ENCODE measurements at regions not wholly inside any gene's neighbourhood (a gene's known extent, or its start where the extent isn't known, plus 50 kb on each side); places are given as distances from the start of the nearest gene placed in this dataset.

DNA sequence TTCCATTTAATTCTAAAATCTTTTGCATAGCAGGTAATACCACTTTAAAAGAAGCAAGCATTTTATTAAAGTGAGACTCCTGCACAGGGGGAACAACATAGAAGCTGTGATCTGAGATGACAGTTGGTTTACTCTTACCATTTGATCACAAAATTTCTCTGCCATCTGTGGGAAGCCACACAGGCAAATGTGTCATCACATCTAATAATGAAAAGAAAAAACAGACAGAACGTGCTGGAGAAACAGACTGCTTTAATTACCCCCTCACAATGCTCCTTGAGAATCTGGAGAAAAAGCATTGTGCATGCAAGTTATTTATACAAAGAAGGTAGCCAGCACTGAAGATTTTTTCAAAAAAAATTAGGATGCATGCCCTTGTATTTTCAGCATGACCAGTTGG is 165.2 kb upstream of the PTER start:
- Mint-ChIP-seq H3K4me3 (no peak overlapping the region), H3K9me3 (peaks cover 1 to 17% (median 5%) of the 10 kb centered on the region in 7 donors), H3K27me3 (ENCODE audit: low read depth in 3 of 3) (no peaks in the 10 kb centered on the region), H3K4me1 (no peaks in the 10 kb centered on the region), H3K36me3 (no peaks in the 10 kb centered on the region), H3K27ac (no peak overlapping the region)
- no peak overlapping the region for H2AFZ ChIP-seq (ENCODE audit: insufficient read depth, low read depth, low read length, poor library complexity, severe bottlenecking)
- H4K20me1 ChIP-seq (ENCODE audit: insufficient read depth, low read length), result no peaks in the 10 kb centered on the region
- no CpG with 5 or more reads among the region's 1 CpG for WGBS (ENCODE audit: insufficient coverage)
- no peaks in the 10 kb centered on the region for H3K27me3 ChIP-seq (ENCODE audit: control insufficient read depth in 2 of 2, insufficient read depth in 2 of 2, low read length in 2 of 2)
- DNase-seq, result no peak
- no peak overlapping the region for H3K27ac ChIP-seq (ENCODE audit: low read depth in 1 of 2, low read length in 2 of 2)
- H3K4me2 ChIP-seq (replicated peaks; ENCODE audit: extremely low read depth, low read length, poor library complexity, severe bottlenecking), result no peak overlapping the region
- no peak overlapping the region for H3K9ac ChIP-seq (ENCODE audit: insufficient read depth, low read length, poor library complexity, severe bottlenecking)
- TF ChIP-seq, protein P1, sequence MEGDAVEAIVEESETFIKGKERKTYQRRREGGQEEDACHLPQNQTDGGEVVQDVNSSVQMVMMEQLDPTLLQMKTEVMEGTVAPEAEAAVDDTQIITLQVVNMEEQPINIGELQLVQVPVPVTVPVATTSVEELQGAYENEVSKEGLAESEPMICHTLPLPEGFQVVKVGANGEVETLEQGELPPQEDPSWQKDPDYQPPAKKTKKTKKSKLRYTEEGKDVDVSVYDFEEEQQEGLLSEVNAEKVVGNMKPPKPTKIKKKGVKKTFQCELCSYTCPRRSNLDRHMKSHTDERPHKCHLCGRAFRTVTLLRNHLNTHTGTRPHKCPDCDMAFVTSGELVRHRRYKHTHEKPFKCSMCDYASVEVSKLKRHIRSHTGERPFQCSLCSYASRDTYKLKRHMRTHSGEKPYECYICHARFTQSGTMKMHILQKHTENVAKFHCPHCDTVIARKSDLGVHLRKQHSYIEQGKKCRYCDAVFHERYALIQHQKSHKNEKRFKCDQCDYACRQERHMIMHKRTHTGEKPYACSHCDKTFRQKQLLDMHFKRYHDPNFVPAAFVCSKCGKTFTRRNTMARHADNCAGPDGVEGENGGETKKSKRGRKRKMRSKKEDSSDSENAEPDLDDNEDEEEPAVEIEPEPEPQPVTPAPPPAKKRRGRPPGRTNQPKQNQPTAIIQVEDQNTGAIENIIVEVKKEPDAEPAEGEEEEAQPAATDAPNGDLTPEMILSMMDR (IDR thresholded peaks at IDR 0.05), result no peak
- H3K79me2 ChIP-seq (ENCODE audit: insufficient read depth, low read length), result no peaks in the 10 kb centered on the region
- no peaks in the 10 kb centered on the region for H3K36me3 ChIP-seq (replicated peaks in 1 of 2; ENCODE audit: control insufficient read depth in 1 of 2, insufficient read depth in 2 of 2, low read length in 2 of 2)
- intact Hi-C loops (cut with micrococcal nuclease), result no loop called here
- peaks cover 0 to 4% of the 10 kb centered on the region in 2 donors for H3K9me3 ChIP-seq (replicated peaks in 1 of 2; ENCODE audit: control insufficient read depth in 1 of 2, insufficient read depth in 1 of 2, low read length in 2 of 2)
- no peak overlapping the region for H3K4me3 ChIP-seq (replicated peaks in 1 of 3; ENCODE audit: low read depth in 2 of 3, low read length in 3 of 3)
- H3K4me1 ChIP-seq (ENCODE audit: control insufficient read depth in 1 of 2, insufficient read depth in 2 of 2, low read length in 2 of 2), result no peaks in the 10 kb centered on the region

DNA sequence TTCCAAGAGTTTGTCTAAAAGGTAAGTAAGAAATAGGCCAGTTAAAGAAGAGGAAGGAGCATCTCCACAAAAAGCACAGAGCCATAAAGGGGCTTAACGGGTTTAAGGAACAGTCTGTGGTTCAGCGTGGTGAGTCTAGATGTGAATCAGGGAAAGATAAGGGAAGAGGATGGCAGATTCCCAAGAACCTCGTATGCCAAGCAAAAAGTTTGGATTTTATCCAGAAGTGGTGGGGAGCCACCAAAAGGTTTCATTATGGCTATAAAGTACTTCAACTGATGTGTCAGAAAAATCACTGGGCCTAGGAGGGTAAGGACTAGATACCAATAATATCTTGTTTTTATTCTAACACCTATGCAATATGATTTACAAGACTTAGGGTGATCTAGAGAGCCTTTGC is 161.9 kb upstream of the PTER start:
- H3K27me3 ChIP-seq (ENCODE audit: control insufficient read depth in 2 of 2, insufficient read depth in 2 of 2, low read length in 2 of 2), result no peaks in the 10 kb centered on the region
- no peaks in the 10 kb centered on the region for H3K79me2 ChIP-seq (ENCODE audit: insufficient read depth, low read length)
- H3K4me1 ChIP-seq (ENCODE audit: control insufficient read depth in 1 of 2, insufficient read depth in 2 of 2, low read length in 2 of 2), result no peaks in the 10 kb centered on the region
- no peak overlapping the region for H3K4me3 ChIP-seq (replicated peaks in 1 of 3; ENCODE audit: low read depth in 2 of 3, low read length in 3 of 3)
- Mint-ChIP-seq H3K4me3 (no peak overlapping the region), H3K9me3 (peaks cover 0 to 26% (median 11%) of the 10 kb centered on the region in 7 donors), H3K36me3 (no peaks in the 10 kb centered on the region), H3K27me3 (ENCODE audit: low read depth in 3 of 3) (peaks cover 0 to 2% (median 0%) of the 10 kb centered on the region in 3 donors), H3K4me1 (no peaks in the 10 kb centered on the region), H3K27ac (no peak overlapping the region)
- H3K4me2 ChIP-seq (replicated peaks; ENCODE audit: extremely low read depth, low read length, poor library complexity, severe bottlenecking), result no peak overlapping the region
- TF ChIP-seq, protein P1 (IDR thresholded peaks at IDR 0.05), result no peak
- intact Hi-C loops (cut with micrococcal nuclease), result no loop called here
- no peaks in the 10 kb centered on the region for H4K20me1 ChIP-seq (ENCODE audit: insufficient read depth, low read length)
- H3K27ac ChIP-seq (ENCODE audit: low read depth in 1 of 2, low read length in 2 of 2), result no peak overlapping the region
- H3K9me3 ChIP-seq (replicated peaks in 1 of 2; ENCODE audit: control insufficient read depth in 1 of 2, insufficient read depth in 1 of 2, low read length in 2 of 2), result peaks cover 9 to 14% of the 10 kb centered on the region in 2 donors
- DNase-seq, result no peak
- no peaks in the 10 kb centered on the region for H3K36me3 ChIP-seq (replicated peaks in 1 of 2; ENCODE audit: control insufficient read depth in 1 of 2, insufficient read depth in 2 of 2, low read length in 2 of 2)
- WGBS (ENCODE audit: insufficient coverage), result 100% methylated on average over 2 of the region's 3 CpGs
- no peak overlapping the region for H3K9ac ChIP-seq (ENCODE audit: insufficient read depth, low read length, poor library complexity, severe bottlenecking)
- H2AFZ ChIP-seq (ENCODE audit: insufficient read depth, low read depth, low read length, poor library complexity, severe bottlenecking), result no peak overlapping the region

Data from CD14-positive monocyte (primary cell).